ENCODE measurements at regions not wholly inside any gene's neighbourhood (a gene's known extent, or its start where the extent isn't known, plus 50 kb on each side); places are given as distances from the start of the nearest gene placed in this dataset.

DNA sequence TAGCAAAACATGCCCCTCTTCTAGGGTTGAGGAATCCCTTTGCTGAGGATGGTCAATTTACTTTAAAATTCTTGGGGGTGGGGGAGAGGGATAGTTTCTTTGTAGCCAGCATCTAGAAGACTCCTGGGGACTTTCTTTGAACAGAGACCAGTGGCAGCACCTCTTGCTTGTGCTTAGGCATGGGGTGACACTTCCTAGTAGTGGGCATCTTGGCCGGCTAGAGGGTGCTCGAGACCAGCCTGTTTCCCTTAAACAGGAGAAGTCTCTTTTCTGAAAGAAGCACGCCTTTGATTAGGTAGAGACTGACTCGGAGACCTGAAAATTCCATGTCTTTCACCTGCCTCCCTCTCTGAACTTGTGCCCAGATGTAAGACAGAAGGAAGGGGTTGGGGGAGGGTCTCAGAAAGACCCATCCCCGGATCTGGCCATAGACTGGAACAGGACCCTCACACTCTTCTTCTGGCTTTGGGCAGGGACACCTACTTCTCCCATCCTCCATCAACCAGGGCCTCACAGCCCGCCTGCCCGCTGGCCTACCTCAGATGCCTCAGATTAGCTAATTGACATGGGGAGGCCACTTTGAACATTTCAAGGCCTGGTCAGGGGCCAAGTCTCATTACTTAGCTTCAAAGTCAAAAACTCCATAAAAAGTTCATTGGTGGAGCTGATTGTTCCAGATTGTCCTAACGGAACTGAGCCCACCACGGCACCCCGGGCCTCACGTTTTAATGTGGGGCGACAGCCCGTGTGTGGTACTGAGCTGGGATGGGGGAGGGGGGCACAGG, 172.2 kb downstream of the CDC5L start:
- TF ChIP-seq CTCF (IDR thresholded peaks at IDR 0.05 in 8 of 11, conservative IDR thresholded peaks at IDR 0.05 in 3 of 11), result no peak
- no peak for TF ChIP-seq POLR2A (IDR thresholded peaks at IDR 0.05)
- TF ChIP-seq POLR2AphosphoS5 (IDR thresholded peaks at IDR 0.05), result no peak
